ENCODE measurements at regions not wholly inside any gene's neighbourhood (a gene's known extent, or its start where the extent isn't known, plus 50 kb on each side); places are given as distances from the start of the nearest gene placed in this dataset.

- no peak for TF ChIP-seq CTBP1 (IDR thresholded peaks at IDR 0.05; ENCODE audit: borderline replicate concordance)
- no peak for TF ChIP-seq FOXK2 (IDR thresholded peaks at IDR 0.05)
- no peak for TF ChIP-seq ELF4 (IDR thresholded peaks at IDR 0.05)
- TF ChIP-seq SUZ12 (IDR thresholded peaks at IDR 0.05) = no peak
- TF ChIP-seq BHLHE40 (IDR thresholded peaks at IDR 0.05; ENCODE audit: borderline replicate concordance) = no peak
- TF ChIP-seq HDGF (IDR thresholded peaks at IDR 0.05; ENCODE audit: borderline replicate concordance) = no peak
- no peak for TF ChIP-seq PKNOX1 (IDR thresholded peaks at IDR 0.05)
- no peak for TF ChIP-seq ARNT (IDR thresholded peaks at IDR 0.05)
Measured at GRCh38 chr18:75779450-75779849, 351.9 kb upstream of the SMIM21 start.
